Caco-2 (cell line): ENCODE measurements at regions not wholly inside any gene's neighbourhood (a gene's known extent, or its start where the extent isn't known, plus 50 kb on each side); places are given as distances from the start of the nearest gene placed in this dataset.

ENCODE experiments used
- BruUV-seq: library from RNA; stranded (reverse); fragments of 400-500 nt; replicated peaks from 2 replicates; lab custom pipeline; 2021; lab: Mats Ljungman, UMichigan
- CTCF ChIA-PET: fragments of 300-600 bp; sonication (Branson Sonifier 250); formaldehyde crosslinking; loops from one replicate; lab custom pipeline; 2022; ENCODE audit warnings: antibody characterized with exemption; lab: Charles Lee
- POLR2A ChIA-PET: fragments of 300-600 bp; sonication (Branson Sonifier 250); formaldehyde crosslinking; loops from one replicate; lab custom pipeline; 2022; ENCODE audit warnings: antibody characterized with exemption; lab: Charles Lee
- DNase-seq, 2 experiments: peaks; one replicate each; pipeline versions ENCODE4 v3.0.0 to v3.0.0-alpha.2; 2020 to 2022
- H3K27me3 ChIP-seq: replicated peaks from 2 replicates; pipeline ENCODE4 v1.6.0; 2011; ENCODE audit warnings: low read length; ENCODE audit not compliant: control insufficient read depth, insufficient read depth
- H3K36me3 ChIP-seq: 2 replicates; pipeline ENCODE4 v1.5.1; 2011; ENCODE audit warnings: low read length; ENCODE audit not compliant: control insufficient read depth, insufficient read depth
- H3K4me1 ChIP-seq: fragments of 250-450 bp; sonication (Bioruptor Pico); 2 replicates; pipeline ENCODE4 v1.5.1; 2020; ENCODE audit warnings: mild to moderate bottlenecking
- H3K4me3 ChIP-seq: 2 replicates; pipeline ENCODE4 v1.5.1; 2011; ENCODE audit warnings: low read depth, mild to moderate bottlenecking, control low read depth, low read length
- H3K9me3 ChIP-seq: fragments of 250-450 bp; sonication (Bioruptor Pico); 2 replicates; pipeline ENCODE4 v1.5.1; 2020; ENCODE audit warnings: mild to moderate bottlenecking, moderate library complexity
- H3K27ac Mint-ChIP-seq: one replicate; pipeline ENCODE4 v1.8.0; 2022; ENCODE audit warnings: mixed read lengths; ENCODE audit not compliant: unreplicated experiment
- H3K27me3 Mint-ChIP-seq: one replicate; pipeline ENCODE4 v1.8.0; 2022; ENCODE audit warnings: mixed read lengths; ENCODE audit not compliant: insufficient read depth, unreplicated experiment
- H3K36me3 Mint-ChIP-seq: one replicate; pipeline ENCODE4 v1.8.0; 2022; ENCODE audit warnings: mild to moderate bottlenecking, mixed read lengths; ENCODE audit not compliant: insufficient read depth, unreplicated experiment
- H3K4me1 Mint-ChIP-seq: one replicate; pipeline ENCODE4 v1.8.0; 2022; ENCODE audit warnings: low read depth, mixed read lengths; ENCODE audit not compliant: unreplicated experiment
- H3K4me3 Mint-ChIP-seq: one replicate; pipeline ENCODE4 v1.8.0; 2022; ENCODE audit warnings: mild to moderate bottlenecking, moderate library complexity, mixed read lengths; ENCODE audit not compliant: unreplicated experiment
- H3K9me3 Mint-ChIP-seq: one replicate; pipeline ENCODE4 v1.8.0; 2022; ENCODE audit warnings: mixed read lengths; ENCODE audit not compliant: unreplicated experiment
- intact Hi-C: fragments of 100-400 bp; cut with micrococcal nuclease; formaldehyde crosslinking; loops from one replicate; pipeline ENCODE4 v1.10.0; 2022; ENCODE audit not compliant: unreplicated experiment
- TF ChIP-seq, protein P1 (sequence below), 2 experiments: fragments of 200-600 bp in 1 of 2; IDR thresholded peaks; 1 replicate in 1 of 2; 2 replicates in 1 of 2; pipeline versions ENCODE4 v1.5.1 to v1.8.0; 2011 to 2022; ENCODE audit warnings: antibody characterized with exemption in 1 of 2, control low read depth in 1 of 2, inconsistent platforms in 1 of 2, low read depth in 1 of 2, low read length in 1 of 2, mild to moderate bottlenecking in 1 of 2, moderate library complexity in 1 of 2; ENCODE audit not compliant: insufficient read depth in 1 of 2, severe bottlenecking in 1 of 2, unreplicated experiment in 1 of 2

GRCh38 chr1:59163268-59164092, 133.4 kb upstream of the FGGY start:
- Histone ChIP-seq H3K9me3 (0 out of 2 replicates have a peak, but pooled peaks cover 1% of the 10 kb centered on the region), H3K27me3 (no peaks in the 10 kb centered on the region), H3K4me3 (no peak overlapping the region), H3K4me1 (no peaks in the 10 kb centered on the region), H3K36me3 (no peaks in the 10 kb centered on the region)
- no peak for DNase-seq
- H3K27me3 Mint-ChIP-seq = no peaks in the 10 kb centered on the region
- no peaks in the 10 kb centered on the region for H3K4me1 Mint-ChIP-seq
- POLR2A ChIA-PET = no interaction called here
- TF ChIP-seq, protein P1, sequence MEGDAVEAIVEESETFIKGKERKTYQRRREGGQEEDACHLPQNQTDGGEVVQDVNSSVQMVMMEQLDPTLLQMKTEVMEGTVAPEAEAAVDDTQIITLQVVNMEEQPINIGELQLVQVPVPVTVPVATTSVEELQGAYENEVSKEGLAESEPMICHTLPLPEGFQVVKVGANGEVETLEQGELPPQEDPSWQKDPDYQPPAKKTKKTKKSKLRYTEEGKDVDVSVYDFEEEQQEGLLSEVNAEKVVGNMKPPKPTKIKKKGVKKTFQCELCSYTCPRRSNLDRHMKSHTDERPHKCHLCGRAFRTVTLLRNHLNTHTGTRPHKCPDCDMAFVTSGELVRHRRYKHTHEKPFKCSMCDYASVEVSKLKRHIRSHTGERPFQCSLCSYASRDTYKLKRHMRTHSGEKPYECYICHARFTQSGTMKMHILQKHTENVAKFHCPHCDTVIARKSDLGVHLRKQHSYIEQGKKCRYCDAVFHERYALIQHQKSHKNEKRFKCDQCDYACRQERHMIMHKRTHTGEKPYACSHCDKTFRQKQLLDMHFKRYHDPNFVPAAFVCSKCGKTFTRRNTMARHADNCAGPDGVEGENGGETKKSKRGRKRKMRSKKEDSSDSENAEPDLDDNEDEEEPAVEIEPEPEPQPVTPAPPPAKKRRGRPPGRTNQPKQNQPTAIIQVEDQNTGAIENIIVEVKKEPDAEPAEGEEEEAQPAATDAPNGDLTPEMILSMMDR (IDR thresholded peaks at IDR 0.05; ENCODE audit: insufficient read depth in 1 of 2, low read depth in 1 of 2, low read length in 1 of 2, severe bottlenecking in 1 of 2, unreplicated experiment in 1 of 2) = no peak
- no peak overlapping the region for H3K27ac Mint-ChIP-seq
- CTCF ChIA-PET = interaction anchor here (0.6 to 1.2 kb wide), 2 partner anchors 12 to 15 kb away, joined by 3 to 4 read pairs; no protein-coding TSS in a partner anchor
- H3K9me3 Mint-ChIP-seq = no peaks in the 10 kb centered on the region
- no peaks in the 10 kb centered on the region for H3K36me3 Mint-ChIP-seq
- intact Hi-C loops = no loop called here
- H3K4me3 Mint-ChIP-seq = no peak overlapping the region
- BruUV-seq = no TSS peak

GRCh38 chr1:59164371-59164770, 132.5 kb upstream of the FGGY start:
- no peak for DNase-seq
- POLR2A ChIA-PET = no interaction called here

GRCh38 chr1:59165353-59165752, 131.5 kb upstream of the FGGY start:
- no peak overlapping the region for H3K27ac Mint-ChIP-seq
- BruUV-seq = no TSS peak
- POLR2A ChIA-PET = no interaction called here

More at GRCh38 chr1:59164371-59164770, 132.5 kb upstream of the FGGY start:
- Mint-ChIP-seq H3K36me3 (no peaks in the 10 kb centered on the region), H3K9me3 (no peaks in the 10 kb centered on the region), H3K27ac (no peak overlapping the region), H3K27me3 (no peaks in the 10 kb centered on the region), H3K4me1 (no peaks in the 10 kb centered on the region), H3K4me3 (no peak overlapping the region)
- Histone ChIP-seq H3K27me3 (no peaks in the 10 kb centered on the region), H3K36me3 (no peaks in the 10 kb centered on the region), H3K4me1 (no peaks in the 10 kb centered on the region), H3K4me3 (no peak overlapping the region), H3K9me3 (no peaks in the 10 kb centered on the region)
- CTCF ChIA-PET = no interaction called here
- intact Hi-C loops = no loop called here
- TF ChIP-seq, protein P1 (IDR thresholded peaks at IDR 0.05; ENCODE audit: insufficient read depth in 1 of 2, low read depth in 1 of 2, low read length in 1 of 2, severe bottlenecking in 1 of 2, unreplicated experiment in 1 of 2) = no peak
- no TSS peak for BruUV-seq

More at GRCh38 chr1:59165353-59165752, 131.5 kb upstream of the FGGY start:
- H3K4me1 Mint-ChIP-seq = no peaks in the 10 kb centered on the region
- H3K4me1 ChIP-seq = no peaks in the 10 kb centered on the region
- H3K27me3 Mint-ChIP-seq = no peaks in the 10 kb centered on the region
- CTCF ChIA-PET = no interaction called here
- TF ChIP-seq, protein P1 (IDR thresholded peaks at IDR 0.05; ENCODE audit: insufficient read depth in 1 of 2, low read depth in 1 of 2, low read length in 1 of 2, severe bottlenecking in 1 of 2, unreplicated experiment in 1 of 2) = no peak
- no peak for DNase-seq
- no peak overlapping the region for H3K4me3 ChIP-seq
- no peaks in the 10 kb centered on the region for H3K36me3 Mint-ChIP-seq
- no peaks in the 10 kb centered on the region for H3K27me3 ChIP-seq
- H3K4me3 Mint-ChIP-seq = no peak overlapping the region
- intact Hi-C loops = no loop called here
- no peaks in the 10 kb centered on the region for H3K9me3 ChIP-seq
- H3K36me3 ChIP-seq = no peaks in the 10 kb centered on the region
- H3K9me3 Mint-ChIP-seq = no peaks in the 10 kb centered on the region
